ENCODE measurements at regions not wholly inside any gene's neighbourhood (a gene's known extent, or its start where the extent isn't known, plus 50 kb on each side); places are given as distances from the start of the nearest gene placed in this dataset.

DNA sequence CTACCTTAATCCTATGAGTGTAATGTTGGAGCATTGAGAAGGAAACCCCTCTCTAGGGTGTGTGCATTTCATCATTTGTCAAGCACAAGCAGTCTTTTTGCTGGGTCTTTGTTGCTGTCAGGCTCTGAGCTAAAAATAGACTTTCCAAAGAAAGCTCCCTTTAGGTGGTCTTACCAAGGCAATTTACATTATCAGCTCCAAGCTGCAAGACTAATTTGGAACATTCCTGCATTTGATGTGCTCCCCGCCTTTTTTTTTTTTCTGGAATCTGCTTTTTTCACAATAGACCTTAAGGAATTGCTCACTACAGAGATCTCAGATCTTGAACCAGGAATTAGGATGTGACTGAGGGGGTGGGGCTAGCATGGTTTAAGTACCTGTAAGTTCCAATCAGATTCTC is 60.6 kb upstream of the STAC start:
- H3K27ac ChIP-seq = no peak overlapping the region
- no peak for DNase-seq
- H3K27me3 ChIP-seq (replicated peaks) = no peaks in the 10 kb centered on the region
- H3K4me3 ChIP-seq (ENCODE audit: low read depth, low read length) = no peak overlapping the region
- no peaks in the 10 kb centered on the region for H3K36me3 ChIP-seq (replicated peaks)
- in situ Hi-C loops (cut with HindIII; ENCODE audit: low pct_ligation_motif_present, low sequenced_read_pairs) = no loop called here
- TF ChIP-seq, protein P1, sequence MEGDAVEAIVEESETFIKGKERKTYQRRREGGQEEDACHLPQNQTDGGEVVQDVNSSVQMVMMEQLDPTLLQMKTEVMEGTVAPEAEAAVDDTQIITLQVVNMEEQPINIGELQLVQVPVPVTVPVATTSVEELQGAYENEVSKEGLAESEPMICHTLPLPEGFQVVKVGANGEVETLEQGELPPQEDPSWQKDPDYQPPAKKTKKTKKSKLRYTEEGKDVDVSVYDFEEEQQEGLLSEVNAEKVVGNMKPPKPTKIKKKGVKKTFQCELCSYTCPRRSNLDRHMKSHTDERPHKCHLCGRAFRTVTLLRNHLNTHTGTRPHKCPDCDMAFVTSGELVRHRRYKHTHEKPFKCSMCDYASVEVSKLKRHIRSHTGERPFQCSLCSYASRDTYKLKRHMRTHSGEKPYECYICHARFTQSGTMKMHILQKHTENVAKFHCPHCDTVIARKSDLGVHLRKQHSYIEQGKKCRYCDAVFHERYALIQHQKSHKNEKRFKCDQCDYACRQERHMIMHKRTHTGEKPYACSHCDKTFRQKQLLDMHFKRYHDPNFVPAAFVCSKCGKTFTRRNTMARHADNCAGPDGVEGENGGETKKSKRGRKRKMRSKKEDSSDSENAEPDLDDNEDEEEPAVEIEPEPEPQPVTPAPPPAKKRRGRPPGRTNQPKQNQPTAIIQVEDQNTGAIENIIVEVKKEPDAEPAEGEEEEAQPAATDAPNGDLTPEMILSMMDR (IDR thresholded peaks at IDR 0.05; ENCODE audit: low read depth, low read length, missing control alignments) = no peak

Data from brain microvascular endothelial cell (primary cell).